GM13976 (cell line): ENCODE measurements at regions not wholly inside any gene's neighbourhood (a gene's known extent, or its start where the extent isn't known, plus 50 kb on each side); places are given as distances from the start of the nearest gene placed in this dataset.
A peak's percentile ranks its signal among the peaks of the same experiment; 100 is the strongest.
"Not testable (repeated sequence)": the region's sequence is repeated elsewhere in the genome, so short reads cannot be mapped to it uniquely, and the experiment has no call there.

Source experiments
- DNase-seq: peaks from one replicate; pipeline ENCODE4 v3.0.0; 2012; ENCODE audit warnings: low spot score
- in situ Hi-C: fragments of 300-500 bp; cut with MboI; formaldehyde crosslinking; loops from one replicate; pipeline ENCODE4 v1.12.0; 2022; ENCODE audit warnings: low sequenced_read_pairs, mixed read lengths, inconsistent platforms; ENCODE audit not compliant: unreplicated experiment
- TF ChIP-seq, protein P1 (sequence below): IDR thresholded peaks from 2 replicates; pipeline ENCODE4 v1.5.1; 2012; ENCODE audit warnings: borderline replicate concordance, mild to moderate bottlenecking; ENCODE audit not compliant: insufficient read depth; ENCODE audit errors: extremely low read depth, missing control alignments, control extremely low read depth

DNA sequence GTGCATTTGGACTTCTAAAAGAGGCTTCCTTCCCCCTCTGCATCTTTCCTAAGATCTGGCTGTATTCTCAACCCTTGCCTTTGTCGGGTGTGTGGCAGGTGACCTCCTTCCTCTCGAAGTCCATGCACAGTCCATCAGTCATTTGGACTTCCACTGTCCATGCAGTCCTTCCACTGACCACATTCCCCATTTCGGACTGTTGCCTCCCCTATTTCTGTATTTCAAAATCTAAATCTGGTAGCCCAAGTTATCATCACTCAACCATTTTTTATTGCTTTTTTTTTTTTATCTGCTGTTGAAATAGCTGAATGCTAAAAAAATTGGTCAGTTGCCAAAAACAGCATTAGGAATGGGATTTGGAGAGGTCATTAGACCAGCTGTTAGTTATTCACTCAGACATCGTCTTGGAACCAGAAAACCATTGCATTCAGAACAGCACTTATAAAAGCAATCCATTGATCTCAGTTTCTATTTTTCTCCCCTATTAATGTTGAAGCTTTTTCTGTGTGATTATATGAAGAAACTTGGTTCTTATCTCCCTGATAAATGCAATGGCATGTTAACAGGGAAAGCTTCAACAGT, 575.6 kb downstream of the KIF20B start:
- DNase-seq = no peak

DNA sequence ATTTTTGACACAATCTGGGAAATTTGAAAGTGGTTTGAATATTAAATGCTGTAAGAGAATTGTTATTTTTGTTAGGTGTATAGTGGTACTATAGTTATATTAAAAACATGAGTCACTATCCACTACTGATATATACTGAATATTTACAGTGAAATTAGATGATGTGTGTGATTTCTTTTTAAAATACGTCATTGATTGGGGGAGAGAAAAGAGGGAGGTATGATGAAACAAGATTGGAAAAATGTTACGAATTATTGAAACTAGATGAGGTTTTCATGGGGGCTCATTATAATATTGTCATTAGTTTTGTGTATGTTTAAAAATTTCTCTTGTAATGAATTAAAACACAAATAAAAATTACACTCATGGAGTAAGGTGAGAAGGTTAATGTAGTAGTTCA, 571.4 kb downstream of the HTR7 start:
- in situ Hi-C loops = no loop called here
- DNase-seq = no peak
- TF ChIP-seq, protein P1, sequence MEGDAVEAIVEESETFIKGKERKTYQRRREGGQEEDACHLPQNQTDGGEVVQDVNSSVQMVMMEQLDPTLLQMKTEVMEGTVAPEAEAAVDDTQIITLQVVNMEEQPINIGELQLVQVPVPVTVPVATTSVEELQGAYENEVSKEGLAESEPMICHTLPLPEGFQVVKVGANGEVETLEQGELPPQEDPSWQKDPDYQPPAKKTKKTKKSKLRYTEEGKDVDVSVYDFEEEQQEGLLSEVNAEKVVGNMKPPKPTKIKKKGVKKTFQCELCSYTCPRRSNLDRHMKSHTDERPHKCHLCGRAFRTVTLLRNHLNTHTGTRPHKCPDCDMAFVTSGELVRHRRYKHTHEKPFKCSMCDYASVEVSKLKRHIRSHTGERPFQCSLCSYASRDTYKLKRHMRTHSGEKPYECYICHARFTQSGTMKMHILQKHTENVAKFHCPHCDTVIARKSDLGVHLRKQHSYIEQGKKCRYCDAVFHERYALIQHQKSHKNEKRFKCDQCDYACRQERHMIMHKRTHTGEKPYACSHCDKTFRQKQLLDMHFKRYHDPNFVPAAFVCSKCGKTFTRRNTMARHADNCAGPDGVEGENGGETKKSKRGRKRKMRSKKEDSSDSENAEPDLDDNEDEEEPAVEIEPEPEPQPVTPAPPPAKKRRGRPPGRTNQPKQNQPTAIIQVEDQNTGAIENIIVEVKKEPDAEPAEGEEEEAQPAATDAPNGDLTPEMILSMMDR = no peak

More for the DNA sequence above, 575.6 kb downstream of the KIF20B start:
- TF ChIP-seq, protein P1 = no peak
- in situ Hi-C loops = no loop called here

DNA sequence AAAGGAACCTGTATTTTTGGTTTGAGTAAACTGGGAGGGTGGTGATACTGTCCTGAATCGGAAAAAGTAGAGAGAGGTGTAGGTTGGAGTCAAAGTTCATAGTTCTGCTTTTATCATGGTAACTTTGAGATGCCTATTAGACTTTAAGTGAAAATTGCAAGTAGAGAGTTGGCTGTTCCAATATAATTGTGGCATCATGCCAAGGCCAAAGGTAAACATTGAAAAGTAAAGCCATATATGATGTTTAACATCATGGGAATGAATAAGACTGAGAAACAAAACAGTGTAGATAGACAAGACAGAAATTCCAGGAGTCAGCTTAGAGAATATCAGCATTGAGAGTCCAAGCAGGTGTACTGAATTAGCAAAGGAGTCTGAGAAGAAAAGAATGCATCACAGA, 570.9 kb downstream of the HTR7 start:
- in situ Hi-C loops = no loop called here
- TF ChIP-seq, protein P1 = no peak
- no peak for DNase-seq

DNA sequence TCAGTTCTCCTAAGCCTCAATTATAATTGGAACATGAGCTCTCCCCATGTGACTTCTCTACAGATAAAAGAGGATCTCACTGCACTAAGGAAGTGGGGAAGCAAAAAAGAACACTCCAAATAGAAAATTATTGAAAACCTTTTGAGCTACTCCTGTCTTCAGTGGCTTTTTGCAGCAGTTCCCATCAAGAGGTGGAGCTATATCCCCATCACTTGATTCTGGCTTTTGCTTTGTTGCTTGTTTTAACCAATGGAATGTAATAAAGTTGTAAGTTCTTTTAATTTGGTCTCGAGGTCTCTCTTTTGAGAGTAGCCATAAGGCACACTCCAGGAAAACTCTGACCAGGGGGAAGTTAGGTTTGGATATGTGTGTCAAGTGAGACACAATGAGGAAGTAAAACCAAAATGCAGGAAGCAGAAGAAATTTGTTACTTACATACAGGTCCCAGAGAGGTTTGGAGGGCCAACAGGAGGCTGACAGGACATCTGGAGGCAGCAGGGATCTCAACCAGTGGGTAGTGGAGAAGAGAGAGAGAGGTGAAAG, 569.4 kb downstream of the HTR7 start:
- in situ Hi-C loops = no loop called here
- TF ChIP-seq, protein P1 = no peak
- no peak for DNase-seq

DNA sequence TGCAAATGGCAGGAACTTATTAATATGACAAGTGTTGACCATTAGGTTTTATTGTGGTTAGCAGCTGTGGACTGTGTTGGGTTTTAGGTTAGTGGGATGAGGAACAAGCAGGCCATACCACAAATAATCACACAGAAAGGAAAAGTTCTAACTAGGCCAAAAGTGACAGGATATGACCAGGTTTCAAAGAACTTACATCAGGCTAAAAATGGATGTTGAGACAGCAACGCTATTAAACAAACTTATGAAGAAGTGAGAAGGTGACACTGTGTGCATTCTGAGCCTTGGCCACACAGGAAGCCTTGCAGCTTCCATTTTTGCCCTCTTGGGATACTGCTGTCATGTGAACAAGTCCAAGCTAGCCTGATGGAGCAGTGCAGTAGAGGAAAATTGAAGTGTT, 568.8 kb downstream of the HTR7 start:
- peak; percentile 8 for DNase-seq
- in situ Hi-C loops = no loop called here
- TF ChIP-seq, protein P1 = no peak

DNA sequence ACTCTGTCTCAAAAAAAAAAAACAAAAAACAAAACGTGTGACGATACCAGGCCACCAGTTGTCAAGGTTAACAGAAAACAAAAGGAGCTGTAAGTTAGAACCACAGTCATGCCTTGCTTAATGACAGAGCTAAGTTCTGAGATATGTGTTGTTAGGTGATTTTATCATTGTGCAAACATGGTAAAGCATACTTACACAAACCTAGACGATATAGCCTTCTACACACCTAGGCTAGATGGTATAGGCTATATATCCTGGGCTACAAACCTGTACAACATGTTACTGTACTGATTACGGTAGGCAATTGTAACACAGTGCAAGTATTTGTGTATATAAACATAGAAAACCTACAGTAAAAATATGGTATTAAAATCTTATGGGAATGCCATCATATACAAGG, 564.2 kb downstream of the HTR7 start:
- DNase-seq = no peak
- TF ChIP-seq, protein P1 = no peak
- in situ Hi-C loops = no loop called here

DNA sequence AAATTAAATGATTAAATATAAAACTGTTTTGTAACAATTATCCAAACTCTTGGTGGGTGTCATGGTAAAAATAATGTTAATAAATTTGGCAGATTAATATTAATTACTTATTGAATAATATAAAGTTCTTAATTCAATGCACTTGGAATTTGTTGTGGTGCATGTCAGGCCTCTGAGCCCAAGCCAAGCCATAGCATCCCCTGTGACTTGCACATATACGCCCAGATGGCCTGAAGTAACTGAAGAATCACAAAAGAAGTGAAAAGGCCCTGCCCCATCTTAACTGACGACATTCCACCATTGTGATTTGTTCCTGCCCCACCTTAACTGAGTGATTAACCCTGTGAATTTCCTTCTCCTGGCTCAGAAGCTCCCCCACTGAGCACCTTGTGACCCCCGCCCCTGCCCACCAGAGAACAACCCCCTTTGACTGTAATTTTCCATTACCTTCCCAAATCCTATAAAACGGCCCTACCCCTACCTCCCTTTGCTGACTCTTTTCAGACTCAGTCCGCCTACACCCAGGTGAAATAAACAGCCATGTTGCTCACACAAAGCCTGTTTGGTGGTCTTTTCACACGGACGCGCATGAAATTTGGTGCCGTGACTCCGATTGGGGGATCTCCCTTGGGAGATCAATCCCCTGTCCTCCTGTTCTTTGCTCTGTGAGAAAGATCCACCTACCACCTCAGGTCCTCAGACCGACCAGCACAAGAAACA, 562.9 kb downstream of the HTR7 start:
- in situ Hi-C loops, DNase-seq: not testable (repeated sequence)

DNA sequence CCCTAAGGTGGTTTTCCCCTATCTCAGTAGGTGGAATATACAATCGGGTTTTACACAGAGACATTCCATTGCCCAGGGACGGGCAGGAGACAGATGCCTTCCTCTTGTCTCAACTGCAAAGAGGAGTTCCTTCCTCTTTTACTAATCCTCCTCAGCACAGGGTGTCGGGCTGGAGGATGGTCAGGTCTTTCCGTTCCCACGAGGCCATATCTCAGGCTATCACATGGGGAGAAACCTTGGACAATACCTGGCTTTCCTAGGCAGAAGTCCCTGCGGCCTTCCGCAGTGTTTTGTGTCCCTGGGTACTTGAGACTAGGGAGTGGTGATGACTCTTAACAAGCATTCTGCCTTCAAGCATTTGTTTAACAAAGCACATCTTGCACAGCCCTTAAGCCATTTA, 555.8 kb downstream of the HTR7 start:
- in situ Hi-C loops = not testable (repeated sequence)

More for the DNA sequence above, 555.8 kb downstream of the HTR7 start:
- not testable (repeated sequence) for DNase-seq
